ENCODE measurements at regions not wholly inside any gene's neighbourhood (a gene's known extent, or its start where the extent isn't known, plus 50 kb on each side); places are given as distances from the start of the nearest gene placed in this dataset.

DNA sequence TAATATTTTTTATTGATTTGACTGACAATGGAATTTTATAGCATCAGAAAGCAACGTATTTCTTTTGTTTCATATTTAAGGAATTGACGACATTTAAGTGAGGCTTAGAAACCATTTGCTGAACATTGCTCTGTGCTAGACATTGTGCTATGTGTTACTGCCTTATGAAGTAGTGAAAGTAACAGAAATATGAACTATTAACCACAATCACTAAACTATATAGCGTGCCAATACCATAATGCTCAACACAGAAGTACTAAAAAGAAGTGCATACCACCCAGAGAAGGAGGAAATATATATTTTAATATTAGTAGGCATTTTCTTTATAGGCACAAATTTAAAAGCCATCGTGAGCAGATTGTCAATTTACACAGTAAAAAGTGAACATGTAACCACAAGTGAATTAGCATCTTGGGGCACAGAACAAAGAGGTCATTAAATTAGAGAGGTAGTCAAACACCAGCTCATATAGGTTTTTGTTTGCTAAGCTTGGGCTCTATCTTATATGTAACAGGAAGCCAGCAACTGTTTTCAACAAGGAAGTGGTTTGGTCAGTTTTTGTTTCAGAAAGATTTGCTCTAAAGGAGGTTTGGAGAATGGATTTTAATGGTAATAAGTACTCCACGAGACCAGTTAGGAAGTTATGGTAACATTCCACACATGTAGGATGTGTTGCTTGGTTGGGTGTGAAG is 270.7 kb downstream of the GRXCR1 start:
- TF ChIP-seq, protein P1, sequence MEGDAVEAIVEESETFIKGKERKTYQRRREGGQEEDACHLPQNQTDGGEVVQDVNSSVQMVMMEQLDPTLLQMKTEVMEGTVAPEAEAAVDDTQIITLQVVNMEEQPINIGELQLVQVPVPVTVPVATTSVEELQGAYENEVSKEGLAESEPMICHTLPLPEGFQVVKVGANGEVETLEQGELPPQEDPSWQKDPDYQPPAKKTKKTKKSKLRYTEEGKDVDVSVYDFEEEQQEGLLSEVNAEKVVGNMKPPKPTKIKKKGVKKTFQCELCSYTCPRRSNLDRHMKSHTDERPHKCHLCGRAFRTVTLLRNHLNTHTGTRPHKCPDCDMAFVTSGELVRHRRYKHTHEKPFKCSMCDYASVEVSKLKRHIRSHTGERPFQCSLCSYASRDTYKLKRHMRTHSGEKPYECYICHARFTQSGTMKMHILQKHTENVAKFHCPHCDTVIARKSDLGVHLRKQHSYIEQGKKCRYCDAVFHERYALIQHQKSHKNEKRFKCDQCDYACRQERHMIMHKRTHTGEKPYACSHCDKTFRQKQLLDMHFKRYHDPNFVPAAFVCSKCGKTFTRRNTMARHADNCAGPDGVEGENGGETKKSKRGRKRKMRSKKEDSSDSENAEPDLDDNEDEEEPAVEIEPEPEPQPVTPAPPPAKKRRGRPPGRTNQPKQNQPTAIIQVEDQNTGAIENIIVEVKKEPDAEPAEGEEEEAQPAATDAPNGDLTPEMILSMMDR (conservative IDR thresholded peaks at IDR 0.05; ENCODE audit: low read depth, low read length) = no peak
- no peak for TF ChIP-seq EZH2 (IDR thresholded peaks at IDR 0.05; ENCODE audit: borderline replicate concordance, low read depth, low read length, poor library complexity, severe bottlenecking)
